ENCODE measurements at regions not wholly inside any gene's neighbourhood (a gene's known extent, or its start where the extent isn't known, plus 50 kb on each side); places are given as distances from the start of the nearest gene placed in this dataset.

DNA sequence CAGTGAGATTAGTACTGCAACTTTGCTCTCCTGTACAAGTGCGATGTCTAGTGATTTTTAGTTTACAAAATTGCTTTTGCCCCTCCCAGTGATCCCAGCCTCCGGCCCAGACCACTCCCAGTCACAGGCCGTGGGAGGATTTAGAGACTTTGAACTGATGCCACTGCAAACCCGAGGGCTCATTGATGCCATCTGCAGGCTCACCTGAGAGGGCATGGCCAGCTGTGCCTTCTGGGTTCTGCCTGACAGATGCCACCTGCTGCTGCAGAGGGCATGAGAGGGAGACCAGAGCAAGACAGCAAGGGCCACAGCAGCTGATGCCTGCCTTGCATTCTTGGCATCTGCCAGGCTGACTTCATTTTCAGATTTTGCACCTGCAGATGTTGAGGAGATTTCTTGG lies 593.8 kb downstream of the CDK5RAP2 start:
- no peak for TF ChIP-seq ZFHX2 (tag by site-specific recombination; conservative IDR thresholded peaks at IDR 0.05)
- TF ChIP-seq ZBTB20 (tag by site-specific recombination; IDR thresholded peaks at IDR 0.05): no peak
- no peak for TF ChIP-seq ZNF514 (tag by site-specific recombination; IDR thresholded peaks at IDR 0.05)

All from HEK293 (cell line).